Spleen (tissue), 11 donors: ENCODE measurements at regions not wholly inside any gene's neighbourhood (a gene's known extent, or its start where the extent isn't known, plus 50 kb on each side); places are given as distances from the start of the nearest gene placed in this dataset.

ENCODE experiments used
- DNase-seq: peaks from one replicate; pipeline ENCODE4 v3.0.0-alpha.2; 2020
- H3K27ac ChIP-seq, 8 donors: fragments of 200-600 bp; sonication (generic) in 7 of 8; 1 replicate in 4 of 8; 2 replicates in 4 of 8; pipeline versions ENCODE4 v1.5.0 to v1.8.0; 2016 to 2021; ENCODE audit warnings: inconsistent platforms in 4 of 8, mild to moderate bottlenecking in 4 of 8, moderate library complexity in 1 of 8
- H3K27me3 ChIP-seq, 7 donors: fragments of 200-600 bp; sonication (generic) in 6 of 7; replicated peaks in 1 of 7; 1 replicate in 4 of 7; 2 replicates in 3 of 7; pipeline versions ENCODE4 v1.5.0 to v1.8.0; 2016 to 2021; ENCODE audit warnings: inconsistent platforms in 3 of 7, mild to moderate bottlenecking in 1 of 7
- H3K36me3 ChIP-seq, 6 donors: fragments of 200-600 bp; sonication (generic) in 5 of 6; 1 replicate in 4 of 6; 2 replicates in 2 of 6; pipeline versions ENCODE4 v1.5.0 to v1.8.0; 2016 to 2021; ENCODE audit warnings: inconsistent platforms in 2 of 6
- H3K4me1 ChIP-seq, 6 donors: fragments of 200-600 bp; sonication (generic) in 5 of 6; 1 replicate in 3 of 6; 2 replicates in 3 of 6; pipeline versions ENCODE4 v1.5.0 to v1.8.0; 2016 to 2021; ENCODE audit warnings: inconsistent platforms in 3 of 6
- H3K4me3 ChIP-seq, 8 donors: fragments of 200-600 bp; sonication (generic) in 7 of 8; 1 replicate in 4 of 8; 2 replicates in 4 of 8; pipeline versions ENCODE4 v1.5.0 to v1.8.0; 2016 to 2021; ENCODE audit warnings: inconsistent platforms in 4 of 8, mild to moderate bottlenecking in 4 of 8, moderate library complexity in 2 of 8
- H3K9me3 ChIP-seq, 8 donors: fragments of 200-600 bp; sonication (generic) in 7 of 8; 1 replicate in 4 of 8; 2 replicates in 4 of 8; pipeline versions ENCODE4 v1.5.0 to v1.8.0; 2016 to 2021; ENCODE audit warnings: inconsistent platforms in 4 of 8
- CTCF ChIP-seq, 11 experiments: fragments of 200-600 bp in 7 of 11; fragments of 450-650 bp in 4 of 11; sonication (generic) in 4 of 11; IDR thresholded peaks in 8 of 11; conservative IDR thresholded peaks in 3 of 11; 1 replicate in 7 of 11; 2 replicates in 4 of 11; pipeline versions ENCODE4 v1.4.0 to v1.8.0; 2016 to 2021; ENCODE audit warnings: antibody characterized with exemption in 11 of 11, inconsistent platforms in 4 of 11, mild to moderate bottlenecking in 1 of 11
- POLR2A ChIP-seq, 3 donors: fragments of 450-650 bp; IDR thresholded peaks; one replicate each; pipeline ENCODE4 v1.5.1; 2017; ENCODE audit warnings: antibody characterized with exemption in 3 of 3, mild to moderate bottlenecking in 1 of 3
- POLR2AphosphoS5 ChIP-seq, 3 donors: sonication (generic); formaldehyde crosslinking; IDR thresholded peaks; one replicate each; pipeline ENCODE4 v1.5.1; 2017; ENCODE audit warnings: antibody characterized with exemption in 3 of 3
- WGBS, 5 donors: extraction: QIAGEN DNeasy Blood & Tissue Kit in 3 of 5; methylation state at CpG; one replicate each; pipeline versions ENCODE4 v1.1.5 to v1.1.7; 2013 to 2018; 5-methylcytosine and 5-hydroxymethylcytosine counted together
- intact Hi-C: fragments of 100-400 bp; cut with DNase I; formaldehyde crosslinking; loops from one replicate; pipeline ENCODE4 v1.15.0; 2023; ENCODE audit warnings: low total_unique reads
- donor health status: healthy with polysubstance abuse.
- donor health status: DM: no; HTN: no; CAD: no; lungs with moderate emphysema.
- donor health status: DM: no; HTN: no; CAD: no.
- donor health status: Bipolar disorder and iron deficiency.
- donor health status: healthy.
- donor health status: DM: no; HTN: no; CAD: no.
- donor health status: DM: yes; HTN: yes; CAD: no.

- intact Hi-C loops = no loop called here
- no peaks in the 10 kb centered on the region for H3K9me3 ChIP-seq
- no peak for DNase-seq
- no peaks in the 10 kb centered on the region for H3K27me3 ChIP-seq
- TF ChIP-seq POLR2A (IDR thresholded peaks at IDR 0.05) (no peak), CTCF (IDR thresholded peaks at IDR 0.05 in 8 of 11, conservative IDR thresholded peaks at IDR 0.05 in 3 of 11) (no peak), POLR2AphosphoS5 (IDR thresholded peaks at IDR 0.05) (no peak)
- no peaks in the 10 kb centered on the region for H3K4me1 ChIP-seq
- H3K4me3 ChIP-seq = no peak overlapping the region
- H3K36me3 ChIP-seq = no peaks in the 10 kb centered on the region
- H3K27ac ChIP-seq = no peak overlapping the region
These were observed 689.7 kb downstream of the EPM2A start for GRCh38 chr6:145045582-145045981.

- 8 to 20% (median 12%) methylated on average over 4 of the region's 4 CpGs for WGBS, 5 donors
- Histone ChIP-seq H3K27ac (no peak overlapping the region), H3K9me3 (no peaks in the 10 kb centered on the region), H3K4me1 (no peaks in the 10 kb centered on the region), H3K27me3 (no peaks in the 10 kb centered on the region), H3K36me3 (no peaks in the 10 kb centered on the region), H3K4me3 (no peak overlapping the region)
- TF ChIP-seq CTCF (IDR thresholded peaks at IDR 0.05 in 8 of 11, conservative IDR thresholded peaks at IDR 0.05 in 3 of 11) (no peak), POLR2AphosphoS5 (IDR thresholded peaks at IDR 0.05) (no peak), POLR2A (IDR thresholded peaks at IDR 0.05) (no peak)
- intact Hi-C loops = no loop called here
- no peak for DNase-seq
These were observed 687.4 kb downstream of the EPM2A start for GRCh38 chr6:145047891-145048290.

- no peaks in the 10 kb centered on the region for H3K36me3 ChIP-seq
- no peak overlapping the region for H3K27ac ChIP-seq
- H3K4me1 ChIP-seq = no peaks in the 10 kb centered on the region
- intact Hi-C loops = no loop called here
- no peak for TF ChIP-seq POLR2A (IDR thresholded peaks at IDR 0.05)
- TF ChIP-seq CTCF (IDR thresholded peaks at IDR 0.05 in 8 of 11, conservative IDR thresholded peaks at IDR 0.05 in 3 of 11) = no peak
- TF ChIP-seq POLR2AphosphoS5 (IDR thresholded peaks at IDR 0.05) = no peak
- H3K27me3 ChIP-seq = no peaks in the 10 kb centered on the region
- 69 to 85% (median 77%) methylated on average over 2 of the region's 2 CpGs for WGBS, 5 donors
- H3K4me3 ChIP-seq = no peak overlapping the region
- no peaks in the 10 kb centered on the region for H3K9me3 ChIP-seq
- no peak for DNase-seq
These were observed 683.7 kb downstream of the EPM2A start for GRCh38 chr6:145051661-145052060.

DNA sequence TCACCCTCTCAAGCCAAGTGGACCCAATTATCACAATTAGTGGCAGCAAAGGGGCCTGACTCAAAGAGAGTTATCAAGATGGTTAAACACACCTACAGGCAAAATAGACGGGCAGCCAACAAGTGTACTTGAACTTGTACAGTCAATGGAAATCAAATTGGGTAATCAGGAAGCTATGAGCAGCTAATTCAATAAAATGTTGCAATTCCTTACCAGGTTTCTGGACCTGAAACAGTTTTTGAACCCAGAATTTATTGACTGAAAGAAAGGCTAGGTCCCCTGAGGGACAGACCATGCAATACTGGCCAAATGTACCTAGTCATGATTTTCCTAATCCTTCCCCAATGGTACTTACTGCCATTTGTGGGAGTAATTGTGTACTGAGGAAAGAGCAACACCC is 679.8 kb downstream of the EPM2A start:
- TF ChIP-seq POLR2AphosphoS5 (IDR thresholded peaks at IDR 0.05) (no peak), POLR2A (IDR thresholded peaks at IDR 0.05) (no peak), CTCF (IDR thresholded peaks at IDR 0.05 in 8 of 11, conservative IDR thresholded peaks at IDR 0.05 in 3 of 11) (no peak)
- H3K36me3 ChIP-seq = no peaks in the 10 kb centered on the region
- 82 to 95% (median 90%) methylated on average over 1 of the region's 1 CpG for WGBS, 5 donors
- intact Hi-C loops = no loop called here
- no peaks in the 10 kb centered on the region for H3K27me3 ChIP-seq
- no peaks in the 10 kb centered on the region for H3K9me3 ChIP-seq
- H3K4me3 ChIP-seq = no peak overlapping the region
- no peak overlapping the region for H3K27ac ChIP-seq
- DNase-seq = no peak
- no peaks in the 10 kb centered on the region for H3K4me1 ChIP-seq
